Erythroblast (primary cell): ENCODE measurements at regions not wholly inside any gene's neighbourhood (a gene's known extent, or its start where the extent isn't known, plus 50 kb on each side); places are given as distances from the start of the nearest gene placed in this dataset.

Experiments used
- GATA1 ChIP-seq: IDR thresholded peaks from 2 replicates; pipeline ENCODE4 v1.6.1; 2011; ENCODE audit warnings: low read depth, mild to moderate bottlenecking, control low read depth, low read length, moderate library complexity
- POLR2A ChIP-seq: IDR thresholded peaks from 2 replicates; pipeline ENCODE4 v1.6.1; 2011; ENCODE audit warnings: mild to moderate bottlenecking, low read length

DNA sequence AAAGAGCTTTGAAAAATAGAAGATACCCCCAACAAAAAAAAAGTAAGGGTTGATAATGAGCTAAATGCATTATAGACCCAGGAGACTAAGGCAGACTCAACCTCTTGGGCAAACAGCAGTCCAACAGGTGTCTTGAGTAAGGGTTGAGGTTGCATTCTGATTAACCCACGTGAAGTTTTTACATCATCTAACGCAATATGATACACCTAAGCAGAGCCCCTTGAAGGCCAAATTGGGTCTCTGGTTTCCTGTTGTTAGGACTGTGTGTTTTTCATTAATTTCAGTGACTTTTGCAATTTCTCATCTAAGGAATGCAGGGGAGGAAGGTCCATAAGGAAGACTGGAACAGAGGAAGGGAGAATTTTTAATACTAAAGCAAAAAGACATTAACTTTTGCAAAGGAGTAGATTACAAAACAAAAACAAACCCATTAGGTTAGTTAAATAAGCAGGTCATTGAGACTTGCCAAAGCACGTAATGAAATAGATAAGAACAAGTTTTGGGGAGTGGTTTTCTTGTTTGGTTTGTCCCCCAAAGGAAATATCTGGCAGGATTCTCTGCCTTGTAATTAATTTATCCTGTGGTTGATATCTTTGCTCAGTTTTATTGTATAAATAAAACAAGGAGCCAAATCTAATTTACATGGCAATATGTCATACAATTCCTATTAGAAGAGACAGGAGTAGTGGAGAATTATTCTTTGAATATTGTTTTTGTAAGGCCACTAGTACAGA lies 244.3 kb downstream of the ETAA1 start:
- no peak for TF ChIP-seq POLR2A
- no peak for TF ChIP-seq GATA1
